HUES48 (cell line): ENCODE measurements at regions not wholly inside any gene's neighbourhood (a gene's known extent, or its start where the extent isn't known, plus 50 kb on each side); places are given as distances from the start of the nearest gene placed in this dataset.

Experiments
- H3K27ac ChIP-seq: one replicate; pipeline ENCODE4 v1.7.0; 2013; ENCODE audit warnings: low read depth, low read length, inconsistent platforms
- H3K27me3 ChIP-seq: 2 replicates; pipeline ENCODE4 v1.6.1; 2013; ENCODE audit warnings: mild to moderate bottlenecking, low read length; ENCODE audit not compliant: control insufficient read depth, insufficient read depth
- H3K36me3 ChIP-seq: 2 replicates; pipeline ENCODE4 v1.6.1; 2013; ENCODE audit warnings: low read length; ENCODE audit not compliant: control insufficient read depth, insufficient read depth
- H3K4me1 ChIP-seq: 2 replicates; pipeline ENCODE4 v1.6.1; 2013; ENCODE audit warnings: mild to moderate bottlenecking, low read length; ENCODE audit not compliant: control insufficient read depth, insufficient read depth
- H3K4me3 ChIP-seq: 2 replicates; pipeline ENCODE4 v1.5.1; 2013; ENCODE audit warnings: mild to moderate bottlenecking, low read depth, low read length
- H3K9ac ChIP-seq: 2 replicates; pipeline ENCODE4 v1.6.1; 2013; ENCODE audit warnings: mild to moderate bottlenecking, low read depth, low read length, moderate library complexity
- H3K9me3 ChIP-seq: 2 replicates; pipeline ENCODE4 v1.6.1; 2013; ENCODE audit warnings: low read length; ENCODE audit not compliant: control insufficient read depth, insufficient read depth

DNA sequence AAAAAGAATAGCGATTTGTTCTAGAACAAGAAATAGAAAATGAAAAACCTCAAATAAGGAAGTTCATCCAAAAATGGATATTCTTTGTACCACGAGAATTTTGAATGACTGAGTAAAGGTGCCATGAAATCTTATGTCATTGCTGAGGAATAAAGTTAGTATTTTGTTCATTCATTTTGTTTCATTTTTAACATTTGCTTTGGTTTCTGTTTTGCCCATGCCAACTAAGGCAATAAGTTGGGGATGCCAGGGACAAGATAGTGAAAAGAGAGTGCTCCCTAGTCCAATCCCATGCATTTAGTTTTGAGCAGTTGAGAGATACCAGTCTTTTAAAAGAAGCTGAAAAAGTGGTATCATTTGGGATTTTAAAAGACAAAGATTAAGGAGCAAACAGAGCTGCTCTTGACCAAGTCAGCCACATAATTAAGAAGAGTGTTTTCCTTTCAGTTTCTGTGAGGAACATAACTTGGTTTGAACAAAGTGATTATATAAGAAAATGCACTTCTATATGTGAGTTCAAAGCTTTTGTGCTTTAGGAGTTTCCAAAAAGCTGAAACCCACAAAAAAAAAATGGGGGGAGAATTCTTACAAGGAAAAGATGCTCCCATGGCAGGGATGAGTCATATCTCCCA, 201.4 kb downstream of the PLOD2 start:
- no peak overlapping the region for H3K27ac ChIP-seq
- H3K36me3 ChIP-seq: no peaks in the 10 kb centered on the region
- H3K4me1 ChIP-seq: no peaks in the 10 kb centered on the region
- H3K27me3 ChIP-seq: no peaks in the 10 kb centered on the region
- no peaks in the 10 kb centered on the region for H3K9me3 ChIP-seq
- H3K4me3 ChIP-seq: no peak overlapping the region
- H3K9ac ChIP-seq: no peak overlapping the region

DNA sequence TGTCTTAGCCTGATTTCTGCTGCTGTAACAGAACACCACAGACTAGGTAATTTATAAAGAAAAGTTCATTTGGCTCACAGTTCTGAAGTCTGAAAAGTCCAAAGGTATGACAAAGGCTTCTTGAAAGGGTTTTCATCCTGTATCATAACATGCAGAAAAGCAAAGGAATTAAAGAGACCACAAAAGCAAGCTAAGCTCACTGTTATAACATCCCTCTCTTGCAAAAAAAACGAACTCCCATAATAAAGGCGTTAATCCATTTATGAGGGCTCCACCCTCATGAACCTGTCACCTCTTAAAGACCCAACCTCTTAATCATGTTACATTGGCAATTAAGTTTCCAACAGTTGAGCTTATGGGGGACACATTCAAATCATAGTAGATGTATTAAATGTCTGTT, 197.9 kb downstream of the PLOD2 start:
- H3K9ac ChIP-seq: no peak overlapping the region
- H3K36me3 ChIP-seq: no peaks in the 10 kb centered on the region
- no peak overlapping the region for H3K27ac ChIP-seq
- H3K9me3 ChIP-seq: no peaks in the 10 kb centered on the region
- H3K27me3 ChIP-seq: no peaks in the 10 kb centered on the region
- no peak overlapping the region for H3K4me3 ChIP-seq
- no peaks in the 10 kb centered on the region for H3K4me1 ChIP-seq

DNA sequence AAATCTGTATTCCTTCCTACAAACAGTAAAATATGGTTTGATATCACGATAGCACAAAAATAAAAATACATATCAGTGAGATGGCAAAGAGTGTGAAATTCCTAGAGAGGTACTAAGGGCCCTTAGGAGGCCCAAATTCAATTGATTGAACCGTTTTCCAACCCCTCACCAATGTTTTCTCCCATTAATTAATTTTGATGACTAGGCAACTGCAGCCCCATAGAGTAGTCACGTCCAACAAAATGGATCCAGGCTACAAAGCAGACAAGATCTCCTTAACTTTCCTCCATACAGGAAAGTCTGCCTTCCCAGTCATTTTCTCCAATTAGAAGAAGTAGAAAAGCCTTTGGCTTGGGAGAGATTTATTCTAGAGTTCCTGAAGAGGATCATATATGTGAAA, 193.9 kb downstream of the PLOD2 start:
- H3K27me3 ChIP-seq: no peaks in the 10 kb centered on the region
- no peaks in the 10 kb centered on the region for H3K4me1 ChIP-seq
- H3K9me3 ChIP-seq: no peaks in the 10 kb centered on the region
- H3K27ac ChIP-seq: no peak overlapping the region
- no peaks in the 10 kb centered on the region for H3K36me3 ChIP-seq
- H3K4me3 ChIP-seq: no peak overlapping the region
- H3K9ac ChIP-seq: no peak overlapping the region

DNA sequence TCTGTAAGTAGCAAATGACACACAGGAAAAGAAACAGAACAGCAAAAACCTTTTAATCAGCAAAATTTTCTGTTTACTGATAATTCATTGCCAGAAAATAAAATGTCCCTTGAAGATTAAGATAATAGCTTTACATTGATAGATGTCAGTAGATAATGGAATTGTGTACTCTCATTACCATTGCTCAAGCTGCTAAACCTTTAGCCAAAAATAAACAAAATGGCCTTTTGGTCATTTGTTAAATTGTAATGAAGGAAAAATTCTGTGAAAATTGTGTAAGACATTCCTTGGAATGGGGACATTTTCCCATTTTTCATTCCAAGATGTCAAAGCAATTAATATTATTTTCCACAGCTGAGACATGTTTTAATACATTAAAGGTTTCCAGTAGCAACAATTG, 189.8 kb downstream of the PLOD2 start:
- no peaks in the 10 kb centered on the region for H3K4me1 ChIP-seq
- no peak overlapping the region for H3K9ac ChIP-seq
- H3K4me3 ChIP-seq: no peak overlapping the region
- H3K27ac ChIP-seq: no peak overlapping the region
- H3K36me3 ChIP-seq: no peaks in the 10 kb centered on the region
- H3K27me3 ChIP-seq: no peaks in the 10 kb centered on the region
- no peaks in the 10 kb centered on the region for H3K9me3 ChIP-seq

DNA sequence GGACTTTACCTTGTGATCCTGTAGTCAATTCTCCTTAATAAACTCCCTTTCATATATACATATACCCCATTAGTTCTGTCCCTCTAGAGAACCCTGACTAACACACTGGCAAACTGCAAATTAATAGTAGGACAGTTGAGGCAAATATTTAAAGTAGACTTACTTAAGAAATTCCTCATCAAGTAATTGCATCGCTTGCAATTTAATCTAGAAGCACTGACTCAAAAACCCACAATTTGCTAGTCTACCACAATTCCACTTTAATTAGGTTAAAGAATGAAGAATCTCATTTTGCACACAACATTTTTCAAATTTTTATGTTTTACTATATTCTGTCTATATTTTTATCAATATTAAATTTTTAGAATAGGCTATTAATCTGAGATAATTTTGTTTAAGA, 188.1 kb downstream of the PLOD2 start:
- H3K9ac ChIP-seq: no peak overlapping the region
- no peak overlapping the region for H3K4me3 ChIP-seq
- H3K27me3 ChIP-seq: no peaks in the 10 kb centered on the region

DNA sequence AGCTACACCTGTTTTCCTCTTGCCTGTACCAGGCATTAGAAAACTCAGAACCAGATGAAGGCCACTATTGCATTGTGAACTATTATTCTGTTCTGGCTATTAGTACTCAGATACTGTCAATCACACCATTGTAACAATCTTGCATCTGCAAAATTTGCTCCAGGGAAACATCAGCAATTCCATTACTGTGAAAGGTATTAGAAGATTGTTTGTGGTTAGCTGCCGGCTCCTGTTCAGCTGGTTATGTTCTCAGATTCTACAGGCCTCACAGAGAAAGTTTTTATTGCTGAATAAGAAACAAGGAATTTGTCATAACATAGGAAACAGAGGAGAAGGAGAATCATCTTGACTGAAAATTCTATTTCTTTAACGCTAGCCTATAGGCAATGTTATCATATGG, 179.9 kb downstream of the PLOD2 start:
- Histone ChIP-seq H3K9ac (no peak overlapping the region), H3K9me3 (no peaks in the 10 kb centered on the region), H3K36me3 (no peaks in the 10 kb centered on the region), H3K27me3 (no peaks in the 10 kb centered on the region), H3K27ac (no peak overlapping the region), H3K4me1 (no peaks in the 10 kb centered on the region; the same call in 1 of the 2 replicates), H3K4me3 (no peak overlapping the region)

More for the DNA sequence above, 188.1 kb downstream of the PLOD2 start:
- H3K36me3 ChIP-seq: no peaks in the 10 kb centered on the region
- no peaks in the 10 kb centered on the region for H3K9me3 ChIP-seq
- no peaks in the 10 kb centered on the region; the same call in 1 of the 2 replicates for H3K4me1 ChIP-seq
- no peak overlapping the region for H3K27ac ChIP-seq

DNA sequence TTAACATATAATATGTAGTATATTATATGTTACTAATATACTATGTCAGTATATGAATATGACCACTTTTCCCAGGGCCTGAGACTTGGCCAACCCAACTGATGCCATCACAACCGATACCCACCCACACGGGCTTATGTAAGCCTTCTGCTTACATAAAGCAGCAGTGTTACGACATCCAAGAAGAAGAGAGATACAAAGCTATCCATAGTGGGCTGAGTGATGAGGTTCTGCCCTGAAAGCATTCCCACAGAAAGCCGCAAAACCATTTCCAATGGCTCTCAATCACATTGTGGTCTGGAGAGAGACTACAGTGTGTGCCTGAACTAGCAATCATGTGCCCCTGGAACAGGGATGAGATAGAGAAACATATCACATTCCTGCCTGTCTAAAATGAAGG, 177.9 kb downstream of the PLOD2 start:
- Histone ChIP-seq H3K9me3 (no peaks in the 10 kb centered on the region), H3K27me3 (no peaks in the 10 kb centered on the region), H3K9ac (no peak overlapping the region), H3K4me3 (no peak overlapping the region), H3K27ac (no peak overlapping the region), H3K36me3 (no peaks in the 10 kb centered on the region), H3K4me1 (no peaks in the 10 kb centered on the region)
